Mammary epithelial cell (primary cell): ENCODE measurements at regions not wholly inside any gene's neighbourhood (a gene's known extent, or its start where the extent isn't known, plus 50 kb on each side); places are given as distances from the start of the nearest gene placed in this dataset.

Experiments
- CTCF ChIP-seq, 2 donors: IDR thresholded peaks in 1 of 2; conservative IDR thresholded peaks in 1 of 2; 2 replicates each; pipeline ENCODE4 v1.5.1; 2011 to 2012; ENCODE audit warnings: inconsistent platforms in 2 of 2, low read length in 2 of 2, mild to moderate bottlenecking in 2 of 2, control low read depth in 1 of 2, low read depth in 1 of 2; ENCODE audit not compliant: insufficient read depth in 1 of 2; ENCODE audit errors: extremely low read depth in 1 of 2
- EZH2 ChIP-seq: IDR thresholded peaks from 2 replicates; pipeline ENCODE4 v1.6.1; 2012; ENCODE audit warnings: low read length, inconsistent platforms, borderline replicate concordance

GRCh38 chr5:112552791-112553190 lies 133.7 kb upstream of the EPB41L4A start:
- TF ChIP-seq CTCF (conservative IDR thresholded peaks at IDR 0.05 in 1 of 2, IDR thresholded peaks at IDR 0.05 in 1 of 2; ENCODE audit: extremely low read depth in 1 of 2, insufficient read depth in 1 of 2, low read depth in 1 of 2, low read length in 2 of 2) (no peak), EZH2 (no peak)
